CD8-positive, alpha-beta memory T cell (primary cell): ENCODE measurements at regions not wholly inside any gene's neighbourhood (a gene's known extent, or its start where the extent isn't known, plus 50 kb on each side); places are given as distances from the start of the nearest gene placed in this dataset.
"Not testable (repeated sequence)": the region's sequence is repeated elsewhere in the genome, so short reads cannot be mapped to it uniquely, and the experiment has no call there.

ENCODE experiments used
- CTCF ChIA-PET: fragments of 350-600 bp; sonication (Branson Sonifier 250); formaldehyde crosslinking; loops from one replicate; lab custom pipeline; 2021; ENCODE audit warnings: antibody characterized with exemption; lab: Charles Lee
- POLR2A ChIA-PET: fragments of 350-600 bp; sonication (Branson Sonifier 250); formaldehyde crosslinking; loops from one replicate; lab custom pipeline; 2021; ENCODE audit warnings: antibody characterized with exemption; lab: Charles Lee
- DNase-seq, 5 donors: peaks; one replicate each; pipeline versions ENCODE4 v3.0.0 to v3.0.0-alpha.2; 2020 to 2022; ENCODE audit warnings: mixed read lengths in 1 of 5
- H3K27ac ChIP-seq: one replicate; pipeline ENCODE4 v1.7.0; 2013; ENCODE audit warnings: low read depth, mild to moderate bottlenecking, low read length, moderate library complexity
- H3K27me3 ChIP-seq: 2 replicates; pipeline ENCODE4 v1.7.0; 2013; ENCODE audit warnings: low read length, mild to moderate bottlenecking; ENCODE audit not compliant: insufficient read depth, poor library complexity, severe bottlenecking
- H3K36me3 ChIP-seq: 2 replicates; pipeline ENCODE4 v1.7.0; 2013; ENCODE audit warnings: mild to moderate bottlenecking, low read length, moderate library complexity; ENCODE audit not compliant: insufficient read depth
- H3K4me1 ChIP-seq: 2 replicates; pipeline ENCODE4 v1.7.0; 2013; ENCODE audit warnings: mild to moderate bottlenecking, low read length, moderate library complexity; ENCODE audit not compliant: insufficient read depth
- H3K4me3 ChIP-seq: 2 replicates; pipeline ENCODE4 v1.7.0; 2013; ENCODE audit warnings: mild to moderate bottlenecking, low read length
- H3K9me3 ChIP-seq: 2 replicates; pipeline ENCODE4 v1.7.0; 2013; ENCODE audit warnings: mild to moderate bottlenecking, low read length
- H3K27ac Mint-ChIP-seq, 8 donors: one replicate each; pipeline ENCODE4 v1.8.0; 2020 to 2021; ENCODE audit warnings: mixed read lengths in 8 of 8, mild to moderate bottlenecking in 6 of 8, inconsistent platforms in 3 of 8, moderate library complexity in 3 of 8
- H3K27me3 Mint-ChIP-seq, 2 donors: one replicate each; pipeline ENCODE4 v1.8.0; 2020 to 2021; ENCODE audit warnings: mixed read lengths in 2 of 2, mild to moderate bottlenecking in 1 of 2, moderate library complexity in 1 of 2
- H3K36me3 Mint-ChIP-seq, 3 donors: one replicate each; pipeline ENCODE4 v1.8.0; 2020 to 2021; ENCODE audit warnings: mixed read lengths in 3 of 3, inconsistent platforms in 1 of 3, mild to moderate bottlenecking in 1 of 3
- H3K4me1 Mint-ChIP-seq, 3 donors: one replicate each; pipeline ENCODE4 v1.8.0; 2020 to 2021; ENCODE audit warnings: mixed read lengths in 3 of 3, inconsistent platforms in 1 of 3, mild to moderate bottlenecking in 1 of 3
- H3K4me3 Mint-ChIP-seq, 7 donors: one replicate each; pipeline ENCODE4 v1.8.0; 2020 to 2021; ENCODE audit warnings: mixed read lengths in 7 of 7, mild to moderate bottlenecking in 6 of 7, moderate library complexity in 4 of 7, inconsistent platforms in 2 of 7
- H3K9me3 Mint-ChIP-seq, 5 donors: one replicate each; pipeline ENCODE4 v1.8.0; 2020 to 2022; ENCODE audit warnings: mixed read lengths in 5 of 5, mild to moderate bottlenecking in 3 of 5, moderate library complexity in 2 of 5, inconsistent platforms in 1 of 5

DNA sequence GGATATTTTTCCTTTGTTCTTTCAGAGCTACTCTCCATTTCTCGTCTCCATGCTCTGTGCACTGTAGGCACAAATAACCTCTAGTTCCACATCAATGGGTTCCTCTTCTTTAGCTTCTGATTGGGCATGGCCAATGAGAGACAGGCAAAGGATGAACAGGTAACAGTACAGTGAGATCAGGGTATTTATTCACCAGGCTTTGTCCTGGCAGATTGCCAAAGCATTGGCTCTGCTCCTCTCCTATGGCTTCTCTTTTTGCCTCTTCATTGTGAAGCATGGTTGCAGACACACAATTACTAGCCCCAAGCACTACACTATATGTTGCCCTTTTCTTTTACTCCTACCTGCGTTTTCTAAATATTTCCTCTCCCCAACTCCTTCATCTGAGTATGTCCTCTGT lies 215.1 kb upstream of the ARRDC3 start:
- Mint-ChIP-seq H3K4me1 (no peaks in the 10 kb centered on the region), H3K27me3 (no peaks in the 10 kb centered on the region), H3K9me3 (peaks cover 8 to 23% (median 16%) of the 10 kb centered on the region in 5 donors), H3K36me3 (peaks cover 0 to 8% (median 0%) of the 10 kb centered on the region in 3 donors), H3K4me3 (no peak overlapping the region), H3K27ac (no peak overlapping the region)
- POLR2A ChIA-PET, result no interaction called here
- no peaks in the 10 kb centered on the region for H3K9me3 ChIP-seq
- no peaks in the 10 kb centered on the region for H3K36me3 ChIP-seq
- no peak overlapping the region for H3K27ac ChIP-seq
- no peaks in the 10 kb centered on the region for H3K27me3 ChIP-seq
- no peak overlapping the region for H3K4me3 ChIP-seq
- no peaks in the 10 kb centered on the region for H3K4me1 ChIP-seq
- CTCF ChIA-PET, result no interaction called here
- DNase-seq, result no peak

GRCh38 chr5:91595424-91595823 lies 212.3 kb upstream of the ARRDC3 start:
- ChIA-PET POLR2A (no interaction called here), CTCF (no interaction called here)
- H3K27me3 ChIP-seq, result no peaks in the 10 kb centered on the region
- H3K36me3 Mint-ChIP-seq, result peaks cover 0 to 8% (median 0%) of the 10 kb centered on the region in 3 donors
- peaks cover 0 to 2% of the 10 kb centered on the region in 2 donors for H3K27me3 Mint-ChIP-seq
- H3K9me3 ChIP-seq, result no peaks in the 10 kb centered on the region
- H3K27ac Mint-ChIP-seq, result no peak overlapping the region
- H3K4me3 ChIP-seq, result no peak overlapping the region
- no peak overlapping the region for H3K27ac ChIP-seq
- no peak overlapping the region for H3K4me3 Mint-ChIP-seq
- H3K9me3 Mint-ChIP-seq, result peaks cover 11 to 27% (median 24%) of the 10 kb centered on the region in 5 donors
- H3K4me1 Mint-ChIP-seq, result no peaks in the 10 kb centered on the region
- DNase-seq, result no peak
- no peaks in the 10 kb centered on the region for H3K36me3 ChIP-seq
- H3K4me1 ChIP-seq, result no peaks in the 10 kb centered on the region

- Mint-ChIP-seq H3K27me3 (peaks cover 0 to 2% of the 10 kb centered on the region in 2 donors), H3K4me3 (no peak overlapping the region), H3K9me3 (peaks cover 13 to 34% (median 25%) of the 10 kb centered on the region in 5 donors), H3K4me1 (no peaks in the 10 kb centered on the region), H3K36me3 (peaks cover 0 to 6% (median 0%) of the 10 kb centered on the region in 3 donors), H3K27ac (no peak overlapping the region)
- ChIA-PET CTCF (no interaction called here), POLR2A (no interaction called here)
- Histone ChIP-seq H3K4me1 (no peaks in the 10 kb centered on the region), H3K27ac (no peak overlapping the region), H3K36me3 (no peaks in the 10 kb centered on the region), H3K4me3 (no peak overlapping the region), H3K9me3 (no peaks in the 10 kb centered on the region), H3K27me3 (no peaks in the 10 kb centered on the region)
- DNase-seq, result no peak
Measured at GRCh38 chr5:91591076-91591475, 208.0 kb upstream of the ARRDC3 start.

DNA sequence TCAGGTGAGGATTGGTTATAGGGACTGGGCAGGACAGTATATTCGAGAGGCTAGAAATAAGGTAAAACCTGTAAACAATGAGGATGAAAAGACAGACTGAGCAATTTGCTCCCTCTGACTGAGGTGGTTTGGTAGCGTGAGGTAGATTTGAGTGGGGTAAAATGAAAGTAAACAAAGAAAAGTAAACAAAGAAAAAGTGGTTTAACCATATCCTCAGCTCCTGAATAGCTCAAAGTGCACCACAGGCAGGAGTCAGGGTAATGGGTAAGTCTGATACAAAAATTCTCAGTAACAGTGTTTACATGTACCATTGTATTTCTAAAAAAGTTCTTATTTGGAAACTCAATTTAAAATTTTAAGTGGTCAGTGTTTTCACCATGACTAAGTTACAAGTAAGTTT lies 203.1 kb upstream of the ARRDC3 start:
- ChIA-PET POLR2A (no interaction called here), CTCF (no interaction called here)
- Mint-ChIP-seq H3K27ac (no peak overlapping the region), H3K27me3 (no peaks in the 10 kb centered on the region), H3K4me1 (no peaks in the 10 kb centered on the region), H3K4me3 (no peak overlapping the region), H3K36me3 (no peaks in the 10 kb centered on the region), H3K9me3 (peaks cover 2 to 13% (median 8%) of the 10 kb centered on the region in 5 donors)
- Histone ChIP-seq H3K4me1 (no peaks in the 10 kb centered on the region), H3K9me3 (no peaks in the 10 kb centered on the region), H3K4me3 (no peak overlapping the region), H3K36me3 (no peaks in the 10 kb centered on the region), H3K27ac (no peak overlapping the region), H3K27me3 (no peaks in the 10 kb centered on the region)
- no peak for DNase-seq

- ChIA-PET POLR2A (no interaction called here), CTCF (no interaction called here)
- no peak overlapping the region for H3K4me3 Mint-ChIP-seq
- no peaks in the 10 kb centered on the region for H3K36me3 Mint-ChIP-seq
- no peak overlapping the region for H3K27ac Mint-ChIP-seq
- peaks cover 0 to 8% (median 3%) of the 10 kb centered on the region in 5 donors for H3K9me3 Mint-ChIP-seq
- H3K27me3 ChIP-seq, result no peaks in the 10 kb centered on the region
- H3K4me3 ChIP-seq, result no peak overlapping the region
- H3K27ac ChIP-seq, result no peak overlapping the region
- H3K36me3 ChIP-seq, result no peaks in the 10 kb centered on the region
- no peaks in the 10 kb centered on the region for H3K27me3 Mint-ChIP-seq
- no peaks in the 10 kb centered on the region for H3K4me1 ChIP-seq
- DNase-seq, result no peak
- H3K9me3 ChIP-seq, result no peaks in the 10 kb centered on the region
- no peaks in the 10 kb centered on the region for H3K4me1 Mint-ChIP-seq
Measured at GRCh38 chr5:91584352-91584751, 201.2 kb upstream of the ARRDC3 start.

DNA sequence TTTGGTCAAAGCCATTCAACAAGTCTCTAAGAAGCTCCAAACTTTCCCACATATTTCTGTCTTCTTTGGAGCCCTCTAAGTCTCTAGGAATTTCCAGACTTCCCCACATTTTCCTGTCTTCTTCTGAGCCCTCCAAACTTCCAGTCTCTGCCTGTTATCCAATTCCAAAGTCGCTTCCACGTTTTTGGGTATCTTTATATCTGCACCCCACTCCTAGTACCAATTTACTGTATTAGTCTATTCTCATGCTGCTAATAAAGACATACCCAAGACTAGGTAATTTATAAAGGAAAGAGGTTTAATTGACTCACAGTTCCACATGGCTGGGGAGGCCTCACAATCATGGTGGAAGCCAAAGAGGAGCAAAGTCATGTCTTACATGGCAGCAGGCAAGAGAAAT lies 182.9 kb upstream of the ARRDC3 start:
- H3K4me3 ChIP-seq, H3K27me3 ChIP-seq, DNase-seq, POLR2A ChIA-PET, H3K27ac Mint-ChIP-seq, H3K27ac ChIP-seq, H3K4me1 Mint-ChIP-seq, H3K4me3 Mint-ChIP-seq, H3K27me3 Mint-ChIP-seq, H3K4me1 ChIP-seq, CTCF ChIA-PET, H3K36me3 ChIP-seq, H3K9me3 ChIP-seq: not testable (repeated sequence)
- Mint-ChIP-seq H3K36me3 (peaks cover 0 to 14% (median 4%) of the 10 kb centered on the region in 3 donors), H3K9me3 (peaks cover 28 to 65% (median 62%) of the 10 kb centered on the region in 5 donors)

DNA sequence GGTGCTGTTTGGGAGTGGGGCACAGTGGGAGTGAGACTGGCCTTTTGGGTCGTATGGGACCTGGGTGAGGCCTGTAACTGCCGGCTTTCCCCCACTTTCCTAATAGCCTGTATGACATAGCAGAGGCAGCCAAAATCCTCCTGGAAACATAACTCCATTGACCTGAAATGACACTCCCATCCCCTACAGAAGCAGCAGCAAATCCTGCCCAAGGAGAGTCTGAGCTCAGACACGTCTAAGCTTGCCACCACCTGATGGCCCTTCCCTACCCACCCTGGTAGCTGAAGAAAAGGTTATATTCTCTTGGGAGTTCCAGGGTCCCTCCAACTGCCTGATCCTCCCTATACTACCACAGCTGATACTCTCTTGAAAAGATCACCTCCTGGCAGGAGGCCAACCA lies 179.8 kb upstream of the ARRDC3 start:
- POLR2A ChIA-PET, result no interaction called here
- no peak for DNase-seq
- H3K27ac Mint-ChIP-seq, result no peak overlapping the region
- no peak overlapping the region for H3K4me3 ChIP-seq
- H3K27me3 ChIP-seq, result no peaks in the 10 kb centered on the region
- H3K9me3 ChIP-seq, result no peaks in the 10 kb centered on the region
- no peak overlapping the region for H3K27ac ChIP-seq
- H3K27me3 Mint-ChIP-seq, result peaks cover 0 to 2% of the 10 kb centered on the region in 2 donors
- no peak overlapping the region for H3K4me3 Mint-ChIP-seq
- CTCF ChIA-PET, result no interaction called here
- H3K9me3 Mint-ChIP-seq, result peaks cover 24 to 71% (median 55%) of the 10 kb centered on the region in 5 donors
- peaks cover 0 to 17% (median 4%) of the 10 kb centered on the region in 3 donors for H3K36me3 Mint-ChIP-seq
- H3K4me1 Mint-ChIP-seq, result no peaks in the 10 kb centered on the region
- H3K36me3 ChIP-seq, result no peaks in the 10 kb centered on the region
- no peaks in the 10 kb centered on the region for H3K4me1 ChIP-seq

DNA sequence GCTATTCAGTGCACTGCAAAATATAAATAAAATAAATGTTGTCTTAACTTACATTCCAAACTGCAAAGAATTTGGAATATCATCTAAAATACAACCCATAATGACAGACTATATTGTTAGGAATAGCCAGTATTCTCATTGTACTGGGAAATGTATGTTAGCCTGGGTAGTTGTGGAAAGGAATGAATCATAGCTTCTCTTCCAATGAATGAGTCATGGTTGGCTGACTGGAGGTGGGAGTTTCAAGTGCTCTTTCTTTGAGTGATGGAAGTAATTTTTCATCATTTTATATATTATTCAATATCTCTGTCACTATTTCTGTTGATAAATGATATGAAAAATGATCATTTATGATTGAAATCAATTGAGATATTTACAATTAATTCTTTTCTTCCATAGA lies 158.6 kb upstream of the ARRDC3 start:
- Mint-ChIP-seq H3K4me1 (peaks cover 0 to 5% (median 1%) of the 10 kb centered on the region in 3 donors), H3K4me3 (no peak overlapping the region), H3K36me3 (peaks cover 0 to 2% (median 0%) of the 10 kb centered on the region in 3 donors), H3K27ac (no peak overlapping the region), H3K9me3 (peaks cover 0 to 9% (median 2%) of the 10 kb centered on the region in 5 donors), H3K27me3 (peaks cover 0 to 5% of the 10 kb centered on the region in 2 donors)
- no peaks in the 10 kb centered on the region for H3K9me3 ChIP-seq
- H3K27me3 ChIP-seq, result no peaks in the 10 kb centered on the region
- POLR2A ChIA-PET, result no interaction called here
- DNase-seq, result no peak
- no peaks in the 10 kb centered on the region for H3K4me1 ChIP-seq
- no peak overlapping the region for H3K4me3 ChIP-seq
- CTCF ChIA-PET, result no interaction called here
- H3K27ac ChIP-seq, result no peak overlapping the region
- no peaks in the 10 kb centered on the region for H3K36me3 ChIP-seq

DNA sequence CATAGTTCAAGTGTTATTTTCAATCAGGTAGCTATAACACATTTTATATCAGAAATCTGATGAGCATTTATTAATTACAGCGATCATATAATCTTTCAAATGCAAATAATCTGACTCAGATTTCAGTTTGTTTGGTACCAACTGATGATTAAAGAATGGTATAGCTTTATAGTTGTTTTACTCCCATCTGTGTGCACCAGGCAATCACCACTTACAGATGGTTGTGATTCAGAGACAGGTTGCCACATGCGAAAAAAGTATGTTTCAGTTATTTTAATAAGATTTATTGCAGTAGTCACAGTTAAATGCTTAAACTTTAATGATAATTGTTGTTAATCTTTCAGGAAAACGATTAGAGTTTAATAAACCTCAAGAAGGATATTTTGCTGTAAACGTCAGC lies 155.1 kb upstream of the ARRDC3 start:
- POLR2A ChIA-PET, result no interaction called here
- no peaks in the 10 kb centered on the region for H3K36me3 ChIP-seq
- H3K27ac Mint-ChIP-seq, result no peak overlapping the region
- H3K4me3 Mint-ChIP-seq, result no peak overlapping the region
- no peak overlapping the region for H3K27ac ChIP-seq
- H3K27me3 ChIP-seq, result no peaks in the 10 kb centered on the region
- no peak for DNase-seq
- H3K9me3 ChIP-seq, result no peaks in the 10 kb centered on the region
- no peak overlapping the region for H3K4me3 ChIP-seq
- CTCF ChIA-PET, result no interaction called here
- peaks cover 0 to 2% of the 10 kb centered on the region in 2 donors for H3K27me3 Mint-ChIP-seq
- no peaks in the 10 kb centered on the region for H3K9me3 Mint-ChIP-seq
- no peaks in the 10 kb centered on the region for H3K36me3 Mint-ChIP-seq
- no peaks in the 10 kb centered on the region for H3K4me1 ChIP-seq
- peaks cover 0 to 5% (median 1%) of the 10 kb centered on the region in 3 donors for H3K4me1 Mint-ChIP-seq
